ENCODE measurements at regions not wholly inside any gene's neighbourhood (a gene's known extent, or its start where the extent isn't known, plus 50 kb on each side); places are given as distances from the start of the nearest gene placed in this dataset.

- no peak for DNase-seq
Observed at GRCh38 chr11:27968461-27968860, 139.5 kb downstream of the KIF18A start.

DNA sequence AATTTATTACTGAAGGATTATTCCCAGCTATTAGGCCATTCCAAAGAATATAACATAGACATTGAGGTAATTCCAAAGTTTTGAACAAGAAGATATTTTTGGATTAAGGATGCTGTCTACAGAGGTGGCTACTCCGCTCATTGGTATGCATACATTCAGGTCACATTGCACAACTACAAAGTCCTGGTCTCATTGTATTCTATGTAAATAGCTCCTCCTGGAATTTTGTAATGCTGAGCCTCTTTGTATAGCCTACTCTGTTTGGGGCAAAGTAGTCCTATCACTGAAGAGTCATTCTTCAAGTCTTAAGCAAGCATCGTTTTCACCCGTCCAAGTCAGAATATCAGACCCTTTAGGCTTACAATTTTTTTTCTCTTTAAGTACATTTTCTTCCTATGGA lies 142.4 kb downstream of the KIF18A start:
- no peak for DNase-seq

DNA sequence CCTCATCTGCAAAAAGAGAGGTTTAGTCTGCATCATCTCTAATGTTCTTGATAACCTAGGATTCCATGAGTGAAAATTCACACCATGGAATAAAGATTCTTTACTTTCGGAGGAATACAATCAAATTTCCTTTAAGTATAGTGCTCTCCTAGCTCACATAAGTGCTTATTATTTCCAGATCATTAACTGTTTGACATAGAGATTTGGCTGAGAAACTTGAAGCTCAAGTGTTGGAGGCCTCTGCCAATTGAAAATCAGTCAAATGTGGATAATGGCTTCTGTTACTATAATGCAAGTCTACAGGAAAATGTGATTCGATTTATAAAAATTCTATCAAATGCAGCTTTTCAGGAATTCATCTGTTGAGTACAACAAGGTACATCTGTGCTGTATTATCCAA lies 144.6 kb downstream of the KIF18A start:
- DNase-seq, result peak; percentile 10 to 12

DNA sequence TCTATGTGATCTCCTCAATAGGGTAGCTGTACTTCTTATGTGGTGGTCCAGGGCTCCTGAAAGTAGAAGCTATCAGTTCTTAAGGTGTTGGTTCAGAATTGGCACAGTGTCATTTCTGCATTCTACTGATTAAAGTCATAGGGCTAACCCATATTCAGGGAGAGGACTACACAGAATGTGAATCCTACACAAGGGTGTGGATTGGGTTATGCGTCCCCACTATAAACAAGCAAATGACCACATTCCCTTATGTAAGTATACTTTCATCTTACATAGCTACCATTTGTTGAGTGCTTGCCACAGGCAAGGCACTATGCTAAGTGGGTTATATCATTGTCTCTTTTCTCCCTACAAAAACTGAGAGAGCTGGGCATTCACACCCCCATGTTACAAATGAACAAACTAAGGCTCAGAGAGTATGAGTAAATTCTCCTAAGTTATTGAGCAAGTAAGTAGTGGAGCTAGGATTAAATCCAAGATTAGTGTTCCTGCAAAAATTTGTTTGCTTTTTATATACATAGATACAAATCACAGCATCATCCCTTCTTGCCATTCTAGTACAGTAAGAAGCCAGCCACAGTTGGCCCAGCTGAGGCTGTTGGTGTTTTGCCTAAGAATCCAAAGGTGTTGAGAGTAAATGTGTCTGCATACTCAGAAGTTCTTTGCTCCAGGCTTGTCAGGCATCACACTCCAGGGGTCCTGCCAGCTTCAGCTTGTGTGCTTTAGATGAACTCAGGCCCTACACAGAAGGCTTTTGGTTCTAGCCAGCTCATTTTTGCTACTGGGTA lies 157.8 kb downstream of the KIF18A start:
- no peak for DNase-seq

DNA sequence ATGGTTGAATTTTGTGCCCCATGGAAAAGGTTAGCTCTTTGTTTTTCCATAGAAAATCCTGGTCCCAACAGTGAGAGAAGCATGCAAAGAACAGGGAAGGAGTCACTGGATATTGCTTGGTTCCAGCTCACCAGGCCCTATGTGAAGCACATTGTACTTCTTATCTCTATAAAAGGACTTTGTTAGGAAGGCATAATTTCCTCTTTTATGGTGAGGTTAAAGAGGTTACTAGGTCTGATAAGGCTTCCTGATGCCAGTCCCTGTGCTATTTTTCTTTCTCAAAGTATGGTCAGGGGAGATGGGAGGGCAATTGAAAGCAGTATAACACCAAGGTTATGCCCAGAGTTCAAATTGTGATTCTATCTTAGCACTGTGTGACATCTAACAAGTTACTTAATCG lies 162.6 kb downstream of the KIF18A start:
- DNase-seq, result no peak

GRCh38 chr11:27938011-27938410 lies 169.9 kb downstream of the KIF18A start:
- DNase-seq, result no peak

DNA sequence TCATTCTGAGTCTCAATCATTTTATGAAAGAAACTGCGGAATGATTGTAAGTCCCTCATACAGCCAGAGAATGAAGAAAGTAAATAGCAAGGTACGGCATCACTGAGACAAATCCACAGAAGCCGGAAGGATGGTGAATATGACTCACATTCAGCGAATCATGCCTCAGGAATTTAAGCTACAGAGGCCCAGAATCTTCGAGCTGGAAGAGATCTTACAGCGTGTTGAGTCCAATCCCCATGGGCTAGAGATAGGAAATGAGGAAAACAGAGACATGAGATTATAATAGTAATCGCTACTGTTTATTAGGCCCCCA lies 173.2 kb downstream of the KIF18A start:
- DNase-seq, result no peak

DNA sequence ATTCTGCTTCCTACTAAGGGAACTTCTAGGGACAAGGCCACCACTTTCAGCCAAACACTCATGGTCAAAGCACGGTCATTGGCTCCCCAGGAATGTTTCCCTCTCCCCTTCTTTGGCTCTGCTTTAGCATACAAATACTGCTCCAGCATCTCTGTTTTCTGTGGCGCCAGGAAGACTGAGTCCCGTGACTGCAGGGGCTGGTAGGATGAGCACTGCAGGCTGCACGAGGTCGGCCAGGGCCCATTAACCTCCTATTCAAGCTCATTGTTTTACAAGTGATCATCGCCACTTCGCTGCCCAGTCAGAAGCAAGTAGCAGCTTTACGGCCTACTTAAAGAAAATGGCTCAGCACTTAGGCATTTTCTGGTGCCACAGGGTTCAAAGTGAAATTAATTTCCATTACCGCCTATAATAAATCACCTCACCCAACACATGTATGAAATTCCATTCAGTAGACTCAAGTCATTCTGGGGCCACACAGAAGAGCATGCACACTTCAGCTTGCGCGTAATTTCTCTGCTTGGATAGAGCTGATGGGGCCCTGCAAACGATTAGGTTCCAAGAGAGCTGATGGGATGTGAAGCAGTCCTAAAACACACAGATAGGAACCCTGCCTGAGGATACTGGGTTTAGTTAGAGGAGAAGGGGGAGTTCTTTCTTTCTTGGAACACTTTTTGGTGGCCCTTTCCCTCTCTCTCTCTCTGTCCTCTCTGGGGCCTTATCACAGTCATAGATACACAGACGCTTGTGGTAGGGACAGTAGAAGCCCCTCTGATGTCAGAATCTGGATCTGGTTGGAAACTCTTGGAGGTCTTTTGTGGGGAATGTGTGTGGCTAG lies 173.7 kb downstream of the KIF18A start:
- DNase-seq, result peak; percentile 71 to 73

DNA sequence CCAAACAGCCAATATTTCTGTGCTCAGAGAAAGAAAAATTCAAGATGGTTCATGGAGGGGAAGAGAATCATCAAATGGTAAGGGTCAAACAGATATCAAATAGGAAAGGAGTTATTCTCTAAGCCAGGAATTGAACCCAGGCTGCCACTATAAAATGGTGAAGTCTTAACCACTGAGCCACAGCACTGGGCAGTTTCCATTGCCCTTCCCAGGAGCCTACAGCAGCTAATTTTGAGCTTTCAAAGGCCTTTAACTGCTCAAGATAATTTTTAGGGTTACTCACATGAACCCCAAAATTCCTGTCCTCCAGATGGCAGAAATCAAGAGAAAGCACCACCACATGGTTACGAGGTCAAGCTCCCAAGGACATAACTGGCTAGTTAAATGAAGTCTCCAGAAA lies 176.2 kb downstream of the KIF18A start:
- no peak for DNase-seq

- no peak for DNase-seq
Observed at GRCh38 chr11:27930946-27931345, 177.0 kb downstream of the KIF18A start.

DNA sequence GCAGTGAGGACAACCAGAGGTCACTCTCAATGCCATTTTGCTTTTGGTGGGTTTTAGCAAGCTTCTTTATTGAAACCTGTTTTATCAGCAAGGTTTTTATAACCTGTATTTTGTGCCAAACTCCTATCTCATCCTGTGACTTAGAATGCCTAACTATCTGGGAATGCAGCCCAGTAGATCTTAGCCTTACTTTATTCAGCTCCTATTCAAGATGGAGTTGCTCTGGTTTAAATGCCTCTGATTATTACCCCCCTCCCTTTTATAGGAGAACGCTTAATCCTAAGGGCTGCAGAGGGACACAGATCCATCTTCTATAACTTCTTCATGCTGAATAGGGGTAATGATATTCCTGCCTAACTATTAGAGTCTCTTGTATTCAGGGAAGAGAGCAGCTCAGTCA lies 179.1 kb downstream of the KIF18A start:
- no peak for DNase-seq

DNA sequence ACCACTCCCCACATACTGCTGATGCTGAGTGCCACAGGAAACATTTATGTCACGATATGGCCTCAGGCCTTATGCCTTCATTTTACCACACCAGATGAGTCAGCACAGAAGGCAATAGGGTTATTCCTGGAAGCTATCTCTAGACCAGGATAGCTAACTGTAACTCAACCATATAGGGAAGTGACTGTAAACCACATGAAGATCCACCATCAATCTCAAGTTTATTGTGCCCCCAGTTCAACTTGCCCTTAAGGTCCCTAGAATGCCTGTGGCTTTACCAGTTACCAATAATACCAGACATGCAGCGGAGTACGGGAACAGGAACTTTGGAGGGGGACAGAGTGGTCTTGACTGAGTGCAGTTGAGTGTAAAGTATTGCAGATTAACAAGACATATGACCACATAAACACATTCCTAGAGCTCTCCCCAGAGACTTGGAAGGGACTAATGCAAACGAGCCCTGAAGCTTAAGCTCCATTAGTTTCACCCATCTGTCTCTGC lies 180.9 kb downstream of the KIF18A start:
- no peak for DNase-seq

- DNase-seq, result no peak
Observed at GRCh38 chr11:27926486-27926885, 181.5 kb downstream of the KIF18A start.

GRCh38 chr11:27921472-27921871 lies 186.5 kb downstream of the KIF18A start:
- no peak for DNase-seq

GRCh38 chr11:27916541-27917100 lies 191.3 kb downstream of the KIF18A start:
- DNase-seq, result no peak

- DNase-seq, result no peak
Observed at GRCh38 chr11:27914080-27914479, 193.9 kb downstream of the KIF18A start.

- no peak for DNase-seq
Observed at GRCh38 chr11:27913650-27914049, 194.3 kb downstream of the KIF18A start.

GRCh38 chr11:27912916-27913315 lies 195.0 kb downstream of the KIF18A start:
- no peak for DNase-seq

DNA sequence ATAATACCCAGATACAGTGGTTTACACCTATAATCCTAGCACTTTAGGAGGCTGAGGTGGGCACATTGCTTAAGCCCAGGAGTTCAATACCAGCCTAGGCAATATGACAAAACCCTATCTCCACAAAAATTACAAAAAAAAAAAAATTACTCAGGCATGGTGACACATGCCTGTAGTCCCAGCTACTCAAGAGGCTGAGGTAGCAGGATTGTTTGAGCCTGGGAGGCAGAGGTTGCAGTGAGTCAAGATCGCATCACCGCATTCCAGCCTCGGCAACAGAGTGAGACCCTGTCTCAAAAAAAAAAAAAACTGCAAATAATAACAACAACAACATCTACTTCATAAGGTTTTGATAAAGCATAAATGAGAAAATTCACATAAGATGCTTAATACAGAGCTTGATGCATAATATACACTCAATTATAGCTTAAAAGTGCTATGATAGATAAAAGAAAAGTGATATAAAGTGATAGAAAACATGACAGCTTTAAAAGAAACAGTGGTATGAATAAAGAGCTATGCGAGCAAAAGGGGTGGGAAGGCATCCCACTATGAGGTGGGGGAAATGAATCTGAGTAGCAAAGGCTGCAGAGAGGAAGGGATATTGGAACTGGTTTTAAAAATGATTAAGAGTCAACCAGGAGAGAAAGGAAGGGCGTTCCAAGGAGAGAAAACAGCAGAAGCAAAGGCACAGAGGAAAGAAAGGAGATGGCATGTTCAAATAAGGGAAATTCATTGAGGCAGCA lies 197.6 kb downstream of the KIF18A start:
- no peak for DNase-seq

DNA sequence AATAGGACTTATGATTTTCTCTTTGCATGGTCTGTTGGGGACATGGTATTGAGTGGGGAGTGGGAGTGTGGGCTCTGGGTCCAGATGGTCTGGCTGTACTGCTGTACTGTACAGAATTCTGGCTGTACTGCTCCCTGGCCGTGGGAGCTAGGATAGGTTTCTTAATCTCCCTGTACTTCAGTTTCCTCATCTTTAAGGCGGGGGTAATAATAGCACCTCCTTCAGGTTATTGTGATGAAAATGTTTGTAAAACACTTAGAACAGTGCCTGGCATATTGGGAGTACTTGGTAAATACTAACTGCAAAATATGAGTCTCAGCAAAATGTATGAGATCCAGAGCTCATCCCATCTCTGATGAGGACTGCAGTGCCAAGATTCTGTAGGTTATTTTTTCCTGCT lies 198.6 kb downstream of the KIF18A start:
- DNase-seq, result no peak

DNA sequence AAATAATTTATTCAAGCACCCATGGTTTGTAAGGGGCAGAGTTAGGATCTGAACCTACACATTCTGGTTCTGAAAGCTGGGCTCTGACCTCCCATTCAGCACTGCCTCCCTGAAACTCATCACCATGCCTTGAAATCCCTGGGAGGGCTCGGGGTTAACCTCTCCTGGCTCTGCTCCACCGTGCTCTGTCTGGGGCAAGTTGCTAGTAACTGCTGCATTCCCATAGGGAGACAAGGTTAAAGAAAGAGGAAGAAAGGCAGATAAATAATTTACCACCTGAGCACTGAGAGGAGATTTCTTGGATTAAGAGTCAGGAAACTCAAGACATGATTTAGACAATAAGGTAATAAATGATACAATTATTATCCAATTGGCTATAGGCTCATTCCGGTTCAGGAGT lies 199.3 kb downstream of the KIF18A start:
- no peak for DNase-seq

GRCh38 chr11:27907530-27907929 lies 200.4 kb downstream of the KIF18A start:
- DNase-seq, result no peak

DNA sequence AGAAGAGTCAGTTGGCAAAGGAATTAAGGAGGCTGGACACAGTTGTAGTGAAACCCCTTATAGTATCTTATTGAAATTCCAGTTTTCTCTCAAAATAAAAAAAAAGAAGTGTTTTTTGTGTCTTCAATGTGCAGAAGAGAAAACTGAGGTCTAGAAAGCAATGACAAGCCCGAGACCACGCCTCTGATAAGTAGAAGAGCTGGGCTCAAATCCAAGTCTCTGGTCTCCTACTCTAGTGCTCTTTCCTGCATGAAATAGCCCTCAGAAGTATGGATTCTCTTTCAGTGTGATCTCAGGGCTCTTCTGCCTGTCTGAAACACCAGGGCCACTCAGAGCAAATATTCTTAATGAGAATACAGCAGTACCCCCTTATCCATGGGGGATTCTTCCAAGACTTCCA lies 200.9 kb downstream of the KIF18A start:
- DNase-seq, result no peak
